ENCODE measurements at regions not wholly inside any gene's neighbourhood (a gene's known extent, or its start where the extent isn't known, plus 50 kb on each side); places are given as distances from the start of the nearest gene placed in this dataset.

GRCh38 chr14:105926373-105927095 is 400.2 kb downstream of the TMEM121 start:
- Histone ChIP-seq H3K4me3 (ENCODE audit: control extremely low read depth in 1 of 5, extremely low read depth in 1 of 5, insufficient read depth in 1 of 5, low read depth in 2 of 5, low read length in 4 of 5) (no peak overlapping the region), H3K79me2 (ENCODE audit: control insufficient read depth, insufficient read depth, low read length) (no peaks in the 10 kb centered on the region), H3K36me3 (replicated peaks in 1 of 2; ENCODE audit: control extremely low read depth in 1 of 2, control insufficient read depth in 1 of 2, extremely low read depth in 1 of 2, insufficient read depth in 2 of 2, low read length in 1 of 2) (peaks cover 0 to 6% of the 10 kb centered on the region in 2 experiments), H3K9me3 (ENCODE audit: control extremely low read depth in 1 of 3, control insufficient read depth in 2 of 3, insufficient read depth in 1 of 3, low read length in 2 of 3) (peaks cover 0 to 56% (median 4%) of the 10 kb centered on the region in 3 donors), H3K27me3 (replicated peaks in 1 of 4; ENCODE audit: control extremely low read depth in 1 of 4, control insufficient read depth in 3 of 4, insufficient read depth in 4 of 4, low read length in 3 of 4) (no peaks in the 10 kb centered on the region), H2AFZ (ENCODE audit: insufficient read depth, low read depth, low read length, poor library complexity, severe bottlenecking) (no peak overlapping the region), H3K27ac (ENCODE audit: low read length in 2 of 2) (no peak overlapping the region), H4K20me1 (ENCODE audit: control insufficient read depth, insufficient read depth, low read length, poor library complexity, severe bottlenecking) (no peaks in the 10 kb centered on the region), H3K9ac (ENCODE audit: low read length) (no peak overlapping the region), H3K4me1 (ENCODE audit: control insufficient read depth in 2 of 2, insufficient read depth in 2 of 2, low read length in 2 of 2) (peaks cover 0 to 14% of the 10 kb centered on the region in 2 donors), H3K4me2 (replicated peaks; ENCODE audit: low read depth, low read length, poor library complexity, severe bottlenecking) (no peak overlapping the region)
- Mint-ChIP-seq H3K4me3 (no peak overlapping the region), H3K4me1 (peaks cover 15% of the 10 kb centered on the region), H3K27ac (peak overlapping the region; percentile 15), H3K27me3 (no peaks in the 10 kb centered on the region), H3K9me3 (ENCODE audit: insufficient read depth) (no peaks in the 10 kb centered on the region)
- CTCF ChIA-PET = no interaction called here
- DNase-seq = peak; percentile 35
- WGBS (ENCODE audit: insufficient coverage) = 71% methylated on average over 1 of the region's 18 CpGs
- no peak for TF ChIP-seq EZH2 (IDR thresholded peaks at IDR 0.05; ENCODE audit: borderline replicate concordance, insufficient read depth, low read depth, low read length, poor library complexity, severe bottlenecking)
- TF ChIP-seq, protein P1, sequence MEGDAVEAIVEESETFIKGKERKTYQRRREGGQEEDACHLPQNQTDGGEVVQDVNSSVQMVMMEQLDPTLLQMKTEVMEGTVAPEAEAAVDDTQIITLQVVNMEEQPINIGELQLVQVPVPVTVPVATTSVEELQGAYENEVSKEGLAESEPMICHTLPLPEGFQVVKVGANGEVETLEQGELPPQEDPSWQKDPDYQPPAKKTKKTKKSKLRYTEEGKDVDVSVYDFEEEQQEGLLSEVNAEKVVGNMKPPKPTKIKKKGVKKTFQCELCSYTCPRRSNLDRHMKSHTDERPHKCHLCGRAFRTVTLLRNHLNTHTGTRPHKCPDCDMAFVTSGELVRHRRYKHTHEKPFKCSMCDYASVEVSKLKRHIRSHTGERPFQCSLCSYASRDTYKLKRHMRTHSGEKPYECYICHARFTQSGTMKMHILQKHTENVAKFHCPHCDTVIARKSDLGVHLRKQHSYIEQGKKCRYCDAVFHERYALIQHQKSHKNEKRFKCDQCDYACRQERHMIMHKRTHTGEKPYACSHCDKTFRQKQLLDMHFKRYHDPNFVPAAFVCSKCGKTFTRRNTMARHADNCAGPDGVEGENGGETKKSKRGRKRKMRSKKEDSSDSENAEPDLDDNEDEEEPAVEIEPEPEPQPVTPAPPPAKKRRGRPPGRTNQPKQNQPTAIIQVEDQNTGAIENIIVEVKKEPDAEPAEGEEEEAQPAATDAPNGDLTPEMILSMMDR (IDR thresholded peaks at IDR 0.05) = no peak
- intact Hi-C loops (cut with micrococcal nuclease) = no loop called here
- POLR2A ChIA-PET = interaction anchor here (1.1 kb wide), 1 partner anchor 64 kb away, joined by 3 read pairs; no protein-coding TSS in a partner anchor
- ATAC-seq (ENCODE audit: low read depth) = no peak
